ENCODE measurements at regions not wholly inside any gene's neighbourhood (a gene's known extent, or its start where the extent isn't known, plus 50 kb on each side); places are given as distances from the start of the nearest gene placed in this dataset.

GRCh38 chr20:10857352-10858070, 183.7 kb upstream of the JAG1 start:
- TF ChIP-seq, protein P1, sequence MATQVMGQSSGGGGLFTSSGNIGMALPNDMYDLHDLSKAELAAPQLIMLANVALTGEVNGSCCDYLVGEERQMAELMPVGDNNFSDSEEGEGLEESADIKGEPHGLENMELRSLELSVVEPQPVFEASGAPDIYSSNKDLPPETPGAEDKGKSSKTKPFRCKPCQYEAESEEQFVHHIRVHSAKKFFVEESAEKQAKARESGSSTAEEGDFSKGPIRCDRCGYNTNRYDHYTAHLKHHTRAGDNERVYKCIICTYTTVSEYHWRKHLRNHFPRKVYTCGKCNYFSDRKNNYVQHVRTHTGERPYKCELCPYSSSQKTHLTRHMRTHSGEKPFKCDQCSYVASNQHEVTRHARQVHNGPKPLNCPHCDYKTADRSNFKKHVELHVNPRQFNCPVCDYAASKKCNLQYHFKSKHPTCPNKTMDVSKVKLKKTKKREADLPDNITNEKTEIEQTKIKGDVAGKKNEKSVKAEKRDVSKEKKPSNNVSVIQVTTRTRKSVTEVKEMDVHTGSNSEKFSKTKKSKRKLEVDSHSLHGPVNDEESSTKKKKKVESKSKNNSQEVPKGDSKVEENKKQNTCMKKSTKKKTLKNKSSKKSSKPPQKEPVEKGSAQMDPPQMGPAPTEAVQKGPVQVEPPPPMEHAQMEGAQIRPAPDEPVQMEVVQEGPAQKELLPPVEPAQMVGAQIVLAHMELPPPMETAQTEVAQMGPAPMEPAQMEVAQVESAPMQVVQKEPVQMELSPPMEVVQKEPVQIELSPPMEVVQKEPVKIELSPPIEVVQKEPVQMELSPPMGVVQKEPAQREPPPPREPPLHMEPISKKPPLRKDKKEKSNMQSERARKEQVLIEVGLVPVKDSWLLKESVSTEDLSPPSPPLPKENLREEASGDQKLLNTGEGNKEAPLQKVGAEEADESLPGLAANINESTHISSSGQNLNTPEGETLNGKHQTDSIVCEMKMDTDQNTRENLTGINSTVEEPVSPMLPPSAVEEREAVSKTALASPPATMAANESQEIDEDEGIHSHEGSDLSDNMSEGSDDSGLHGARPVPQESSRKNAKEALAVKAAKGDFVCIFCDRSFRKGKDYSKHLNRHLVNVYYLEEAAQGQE (IDR thresholded peaks at IDR 0.05; ENCODE audit: low read depth), result no peak
- TF ChIP-seq, protein P2, sequence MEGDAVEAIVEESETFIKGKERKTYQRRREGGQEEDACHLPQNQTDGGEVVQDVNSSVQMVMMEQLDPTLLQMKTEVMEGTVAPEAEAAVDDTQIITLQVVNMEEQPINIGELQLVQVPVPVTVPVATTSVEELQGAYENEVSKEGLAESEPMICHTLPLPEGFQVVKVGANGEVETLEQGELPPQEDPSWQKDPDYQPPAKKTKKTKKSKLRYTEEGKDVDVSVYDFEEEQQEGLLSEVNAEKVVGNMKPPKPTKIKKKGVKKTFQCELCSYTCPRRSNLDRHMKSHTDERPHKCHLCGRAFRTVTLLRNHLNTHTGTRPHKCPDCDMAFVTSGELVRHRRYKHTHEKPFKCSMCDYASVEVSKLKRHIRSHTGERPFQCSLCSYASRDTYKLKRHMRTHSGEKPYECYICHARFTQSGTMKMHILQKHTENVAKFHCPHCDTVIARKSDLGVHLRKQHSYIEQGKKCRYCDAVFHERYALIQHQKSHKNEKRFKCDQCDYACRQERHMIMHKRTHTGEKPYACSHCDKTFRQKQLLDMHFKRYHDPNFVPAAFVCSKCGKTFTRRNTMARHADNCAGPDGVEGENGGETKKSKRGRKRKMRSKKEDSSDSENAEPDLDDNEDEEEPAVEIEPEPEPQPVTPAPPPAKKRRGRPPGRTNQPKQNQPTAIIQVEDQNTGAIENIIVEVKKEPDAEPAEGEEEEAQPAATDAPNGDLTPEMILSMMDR (IDR thresholded peaks at IDR 0.05 in 2 of 3, conservative IDR thresholded peaks at IDR 0.05 in 1 of 3; ENCODE audit: borderline replicate concordance in 1 of 3, insufficient read depth in 1 of 3, low read depth in 2 of 3, low read length in 2 of 3), result no peak
- TF ChIP-seq POLR2A (IDR thresholded peaks at IDR 0.05; ENCODE audit: borderline replicate concordance, extremely low read depth, insufficient read depth, insufficient read length) (no peak), YY1 (IDR thresholded peaks at IDR 0.05; ENCODE audit: extremely low read depth, insufficient replicate concordance, low read depth, low read length) (no peak), POLR2AphosphoS5 (IDR thresholded peaks at IDR 0.05; ENCODE audit: low read depth, low read length) (no peak), CBX3 (IDR thresholded peaks at IDR 0.05; ENCODE audit: low read depth) (no peak), ELF1 (IDR thresholded peaks at IDR 0.05; ENCODE audit: borderline replicate concordance, low read depth) (no peak), EZH2 (IDR thresholded peaks at IDR 0.05) (no peak), ZNF274 (IDR thresholded peaks at IDR 0.05; ENCODE audit: low read depth, low read length) (no peak)
- TF ChIP-seq, protein P3, sequence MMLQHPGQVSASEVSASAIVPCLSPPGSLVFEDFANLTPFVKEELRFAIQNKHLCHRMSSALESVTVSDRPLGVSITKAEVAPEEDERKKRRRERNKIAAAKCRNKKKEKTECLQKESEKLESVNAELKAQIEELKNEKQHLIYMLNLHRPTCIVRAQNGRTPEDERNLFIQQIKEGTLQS (IDR thresholded peaks at IDR 0.05), result no peak
